ENCODE measurements at regions not wholly inside any gene's neighbourhood (a gene's known extent, or its start where the extent isn't known, plus 50 kb on each side); places are given as distances from the start of the nearest gene placed in this dataset.
"Not testable (repeated sequence)": the region's sequence is repeated elsewhere in the genome, so short reads cannot be mapped to it uniquely, and the experiment has no call there.

DNA sequence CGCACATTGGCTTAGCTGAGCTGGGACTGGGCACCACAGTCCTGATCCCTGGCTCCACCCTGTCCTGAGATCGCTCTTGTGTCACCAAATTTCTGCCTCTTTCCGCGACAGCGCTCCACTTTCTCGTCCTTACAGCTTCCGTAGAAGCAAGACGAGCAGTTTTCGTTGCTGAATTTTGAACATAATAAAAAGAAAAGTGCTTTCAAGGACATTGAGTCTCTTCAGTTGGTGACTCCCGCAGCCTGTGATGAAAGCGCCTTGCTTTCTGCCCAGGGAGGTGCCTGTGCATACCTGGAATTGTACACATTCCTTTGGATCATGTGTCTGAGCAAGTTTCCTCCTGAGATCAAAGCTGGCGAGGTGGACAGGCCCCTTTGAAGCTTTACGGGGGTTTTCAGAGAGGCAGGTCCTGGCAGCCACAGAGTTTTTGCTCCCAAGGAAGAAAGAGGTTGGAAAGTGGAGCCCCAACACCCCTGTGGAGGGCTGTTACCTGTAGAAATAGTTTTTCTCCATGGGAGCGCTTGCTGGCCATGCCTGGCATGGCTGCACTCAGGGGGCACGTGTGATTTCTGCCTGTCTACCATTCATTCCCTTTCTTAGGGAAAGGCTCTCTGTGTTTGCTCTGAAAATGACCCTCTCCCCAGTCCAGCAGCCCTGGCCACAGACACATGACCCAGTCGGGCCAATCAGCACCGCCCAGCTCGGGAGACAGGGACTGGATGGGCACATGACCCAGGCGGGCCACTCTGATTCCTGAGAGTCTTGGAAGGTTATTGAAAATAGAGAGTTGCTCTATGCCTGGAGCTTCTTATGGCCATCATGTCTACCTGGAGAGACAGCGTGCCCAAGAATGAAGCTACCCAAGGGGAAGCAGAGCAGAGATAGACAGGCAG, 115.6 kb upstream of the OTOS start:
- DNase-seq = no peak

DNA sequence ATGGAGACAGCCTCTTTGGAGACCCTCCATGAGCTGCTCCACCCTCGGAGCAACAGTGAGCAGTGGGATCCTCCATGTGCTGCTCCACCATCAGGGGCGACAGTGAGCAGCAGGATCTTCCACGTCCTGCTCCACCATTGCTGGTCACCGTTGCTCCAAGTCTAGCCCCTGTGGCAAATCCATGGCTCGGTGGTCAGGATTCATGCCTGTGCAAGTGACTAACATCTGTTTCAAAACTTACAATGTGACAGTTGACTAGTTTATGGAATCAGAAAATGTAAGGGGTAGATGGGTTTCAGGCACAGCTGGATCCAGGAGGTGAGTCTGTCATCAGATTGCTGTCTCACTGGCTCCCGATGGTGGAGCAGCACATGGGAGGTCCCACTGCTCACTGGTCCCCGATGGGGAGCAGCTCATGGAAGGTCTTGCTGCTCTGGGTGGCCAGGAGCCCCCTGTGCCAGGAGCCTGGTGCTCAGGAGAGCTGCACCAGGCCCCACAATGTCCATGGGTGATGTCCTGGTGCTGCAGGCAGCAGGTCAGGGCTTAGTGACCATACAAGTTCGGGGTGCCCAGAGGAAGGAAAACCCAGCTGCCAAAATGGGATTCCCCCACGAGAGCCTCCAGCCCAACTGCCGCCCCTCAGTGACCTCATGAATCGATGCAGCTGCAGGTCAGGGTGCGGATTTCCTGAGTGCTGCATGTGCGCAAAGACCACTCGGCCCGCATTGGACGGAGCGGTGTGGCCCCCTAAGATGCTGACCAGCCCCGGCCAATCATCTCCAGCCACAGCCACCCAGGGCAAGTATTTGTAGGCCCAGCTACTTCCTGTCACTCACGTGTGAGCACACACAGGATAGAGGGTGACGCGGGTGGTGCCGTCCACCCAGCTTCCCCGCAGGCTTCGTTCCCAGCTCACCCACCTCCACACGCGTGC, 116.5 kb upstream of the OTOS start:
- no peak for DNase-seq

GRCh38 chr2:240257940-240258580, 117.6 kb upstream of the OTOS start:
- no peak for DNase-seq

DNA sequence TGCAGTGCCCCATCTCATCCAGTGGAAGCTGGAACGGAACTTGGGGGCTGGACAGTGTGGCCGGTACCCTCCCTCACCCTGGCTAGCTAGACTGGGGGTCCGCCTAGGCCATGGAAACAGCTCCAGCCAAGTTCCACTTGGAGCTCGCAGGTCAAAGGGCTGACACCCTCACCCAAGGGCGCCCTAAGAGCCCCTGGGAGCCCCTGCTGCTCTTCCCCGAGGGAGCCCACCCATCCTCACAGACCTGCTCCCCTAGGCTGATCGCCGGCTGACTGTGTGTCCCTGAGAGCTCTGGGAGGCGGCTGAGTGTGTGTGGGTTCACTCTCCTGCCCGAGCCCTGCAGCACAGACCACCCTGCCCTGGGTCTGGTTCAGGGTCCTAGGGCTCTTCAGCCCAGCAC, 118.2 kb upstream of the OTOS start:
- DNase-seq = no peak

DNA sequence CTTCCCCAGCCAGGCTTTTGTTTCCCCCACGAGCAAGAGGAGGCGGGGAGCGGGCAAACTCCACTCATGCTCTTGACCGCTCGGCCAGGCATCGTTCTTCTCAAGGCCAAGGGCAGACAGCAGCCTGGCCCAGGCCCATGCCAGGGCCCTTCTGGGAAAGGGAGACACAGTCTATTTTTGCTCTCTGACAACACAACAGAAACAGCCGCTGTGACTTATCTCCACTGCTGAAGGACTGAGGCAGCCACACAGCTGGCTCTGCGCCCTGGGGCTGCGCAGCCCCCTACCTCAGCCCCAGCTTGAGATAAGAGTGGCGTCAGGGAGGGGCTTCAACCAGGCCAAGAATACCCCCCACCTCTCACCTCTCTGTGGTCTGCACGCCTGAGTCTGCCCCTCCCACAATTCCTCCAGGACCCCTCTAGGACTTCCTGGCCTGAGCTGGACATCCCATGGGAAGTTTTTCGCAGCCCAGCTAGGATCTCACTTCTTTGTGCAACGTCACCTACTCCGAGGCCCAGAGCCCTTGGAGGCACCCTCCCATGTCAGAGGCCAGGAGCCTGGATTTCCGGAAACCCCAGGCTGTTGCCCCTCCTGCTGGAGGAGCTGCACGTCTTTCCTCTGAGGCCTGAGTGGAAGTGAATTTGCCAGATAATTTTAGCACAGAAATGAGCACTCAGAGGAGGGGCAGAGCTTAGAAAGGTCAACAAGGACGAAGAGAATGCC, 118.9 kb upstream of the OTOS start:
- no peak for DNase-seq

GRCh38 chr2:240259924-240260529, 119.6 kb upstream of the OTOS start:
- DNase-seq = no peak

DNA sequence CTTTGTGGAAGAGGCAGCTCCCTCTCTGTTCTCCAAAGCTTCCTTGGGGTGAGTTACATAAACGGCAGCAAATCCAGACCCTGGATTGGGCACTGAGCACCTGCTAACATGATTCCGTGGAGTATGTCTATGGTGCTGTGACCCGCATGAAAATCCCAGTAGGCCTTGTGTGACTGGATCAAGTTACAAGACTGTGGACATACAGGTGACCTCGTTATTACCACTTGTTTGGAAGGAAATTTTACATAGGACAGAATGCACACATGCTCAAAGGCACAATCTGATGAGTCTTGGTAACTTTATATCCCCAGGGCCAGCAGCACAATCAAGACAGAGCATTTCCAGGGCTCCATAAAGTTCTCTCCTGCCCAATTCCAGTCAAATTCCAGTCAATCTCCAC, 120.2 kb upstream of the OTOS start:
- no peak for DNase-seq

DNA sequence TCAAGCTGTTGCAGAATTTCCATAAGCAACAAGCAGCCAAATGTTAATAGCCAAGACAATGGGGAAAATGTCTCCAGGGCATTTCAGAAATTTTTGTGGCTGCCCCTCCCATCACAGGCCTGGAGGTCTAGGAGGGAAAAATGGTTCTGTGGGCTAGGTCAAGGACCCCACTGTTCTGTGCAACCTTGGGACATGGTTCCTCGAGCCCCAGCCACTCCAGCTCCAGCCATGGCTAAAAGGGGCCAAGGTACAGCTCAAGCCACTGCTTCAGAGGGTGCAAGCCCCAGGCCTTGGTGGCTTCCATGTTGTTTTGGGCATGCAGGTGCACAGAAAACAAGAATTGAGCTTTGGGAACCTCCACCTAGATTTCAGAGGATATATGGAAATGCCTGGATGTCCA, 122.1 kb upstream of the OTOS start:
- DNase-seq = not testable (repeated sequence)

- DNase-seq = no peak
These were observed 128.9 kb upstream of the OTOS start for GRCh38 chr2:240269380-240269779.

DNA sequence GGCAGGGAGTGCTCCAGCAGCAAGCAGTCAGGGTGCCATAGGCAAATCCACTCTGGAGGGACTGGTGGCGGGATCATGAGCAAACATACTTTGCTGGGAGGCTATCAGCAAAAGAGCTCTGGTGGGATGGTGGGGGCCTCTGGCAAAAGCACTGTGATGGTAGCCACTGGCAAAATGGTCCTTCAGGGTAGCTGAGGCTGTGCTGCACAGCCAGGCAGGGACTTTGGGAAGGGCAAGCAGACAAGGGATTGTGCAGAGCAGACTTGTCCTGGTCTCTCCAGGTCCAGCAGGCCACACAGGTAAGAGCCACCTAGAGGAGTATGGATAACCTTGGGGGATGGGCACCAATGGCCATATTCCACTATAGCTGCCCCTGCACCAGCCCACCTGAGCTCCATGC, 129.4 kb upstream of the OTOS start:
- DNase-seq = no peak

DNA sequence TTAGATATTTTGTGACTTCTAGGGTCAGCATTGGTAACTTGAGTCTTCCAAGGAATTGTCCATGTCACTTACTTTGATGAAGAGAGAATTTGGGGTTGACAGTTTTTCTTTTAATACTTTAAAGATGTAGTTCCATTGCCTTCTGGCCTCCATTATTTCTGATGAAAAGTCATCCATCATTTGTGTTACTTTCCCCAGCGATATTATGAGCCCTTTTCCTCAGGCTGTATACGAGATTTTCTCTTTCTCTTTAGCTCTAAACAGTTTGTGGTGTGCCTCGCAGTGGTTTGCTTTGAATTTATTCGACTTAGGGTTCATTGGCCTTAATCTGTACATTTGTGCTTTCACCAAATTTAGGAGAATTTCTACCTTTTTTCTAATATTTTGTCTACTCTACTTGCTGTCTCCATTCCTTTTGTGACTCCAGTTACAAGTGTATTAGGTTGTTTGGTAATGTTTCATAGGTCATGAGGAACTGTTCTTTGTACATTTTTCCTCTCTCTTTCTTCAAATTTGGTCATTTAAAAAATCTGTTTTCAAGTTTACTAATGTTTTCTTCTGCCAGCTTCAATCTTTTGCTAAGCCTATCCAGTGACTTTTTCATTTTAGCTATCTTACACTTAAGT, 131.4 kb upstream of the OTOS start:
- no peak for DNase-seq

DNA sequence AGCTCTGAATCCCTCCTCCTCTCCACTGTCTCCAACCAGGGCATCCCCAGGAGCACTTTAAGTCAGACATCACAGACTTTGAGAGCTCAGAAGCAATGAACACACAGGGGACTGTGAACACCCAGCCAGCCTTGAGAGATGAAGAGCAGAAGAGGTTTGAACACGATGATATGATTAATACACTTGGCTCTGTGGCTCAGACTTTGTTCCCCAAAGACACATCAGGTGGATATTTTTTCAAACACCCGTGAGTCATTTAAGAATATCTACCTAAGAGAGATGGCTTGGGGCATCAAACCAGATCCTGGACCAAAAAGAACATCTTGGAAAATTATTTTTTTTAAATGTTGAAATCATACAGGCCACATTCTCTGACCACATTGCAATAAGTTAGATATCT, 134.9 kb upstream of the OTOS start:
- DNase-seq = no peak

DNA sequence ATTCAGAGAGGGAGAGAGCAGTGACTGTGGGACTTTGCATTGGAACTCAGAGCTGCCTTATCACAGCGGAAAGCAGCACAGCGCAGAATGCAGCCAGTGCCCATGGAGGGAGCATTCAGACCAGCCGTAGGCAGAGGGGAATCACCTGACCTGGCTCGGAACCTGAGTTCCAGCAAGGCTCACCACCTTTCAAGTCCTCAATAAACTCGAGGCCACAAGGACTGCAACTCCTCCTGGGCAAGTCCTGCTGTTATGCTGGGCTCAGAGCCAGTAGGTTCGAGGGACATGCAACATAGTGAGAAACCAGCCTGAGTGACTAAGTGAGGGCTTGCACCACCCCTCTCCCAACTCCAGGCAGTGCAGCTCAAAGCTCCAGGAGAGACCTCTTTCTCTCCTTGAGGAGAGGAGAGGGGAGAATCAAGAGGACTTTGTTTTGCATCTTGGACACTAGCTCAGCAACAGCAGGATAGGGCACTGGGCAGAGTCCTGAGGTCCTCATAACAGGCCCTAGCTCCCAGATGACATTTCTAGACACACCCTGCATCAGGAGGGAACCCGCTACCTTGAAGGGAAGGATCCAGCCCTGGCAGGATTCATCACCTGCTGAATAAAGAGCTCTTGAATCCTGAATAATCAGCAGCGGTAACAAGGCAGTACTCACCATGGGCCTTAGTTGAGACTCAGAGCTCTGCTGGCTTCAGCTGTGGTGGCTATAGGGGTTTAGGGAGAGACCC, 136.8 kb upstream of the OTOS start:
- no peak for DNase-seq

DNA sequence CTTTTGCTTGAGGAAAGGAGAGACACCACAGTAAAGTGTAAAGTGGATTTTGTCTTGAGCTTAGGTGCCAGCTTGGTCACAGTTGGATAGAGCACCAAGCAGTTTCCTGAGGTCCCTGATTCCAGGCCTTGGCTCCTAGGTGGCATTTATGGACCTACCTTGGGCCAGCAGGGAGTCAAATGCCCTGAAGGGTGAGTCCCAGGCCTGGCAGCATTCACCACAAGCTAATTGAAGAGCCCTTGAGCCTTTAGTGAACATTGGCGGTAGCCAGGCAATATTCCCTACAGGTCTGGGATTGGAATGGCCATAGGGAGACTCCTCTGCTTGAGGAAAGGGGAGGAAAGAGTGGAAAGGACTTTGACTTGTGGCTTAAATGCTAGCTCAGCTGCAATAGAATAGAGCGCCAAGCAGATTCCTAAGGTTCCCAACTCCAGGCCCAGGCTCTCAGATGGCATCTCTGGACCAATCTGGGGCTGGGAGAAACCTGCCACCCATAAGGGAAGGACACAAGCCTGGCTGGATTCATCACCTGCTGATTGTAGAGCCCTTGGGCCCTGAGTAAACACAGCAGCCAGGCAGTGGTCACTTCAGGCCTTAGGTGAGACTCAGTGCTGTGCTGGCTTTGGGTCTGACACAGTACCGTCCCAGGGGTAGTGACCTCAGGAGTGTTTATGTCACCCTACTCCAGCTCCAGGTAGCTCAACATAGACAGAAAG, 137.5 kb upstream of the OTOS start:
- DNase-seq = no peak

DNA sequence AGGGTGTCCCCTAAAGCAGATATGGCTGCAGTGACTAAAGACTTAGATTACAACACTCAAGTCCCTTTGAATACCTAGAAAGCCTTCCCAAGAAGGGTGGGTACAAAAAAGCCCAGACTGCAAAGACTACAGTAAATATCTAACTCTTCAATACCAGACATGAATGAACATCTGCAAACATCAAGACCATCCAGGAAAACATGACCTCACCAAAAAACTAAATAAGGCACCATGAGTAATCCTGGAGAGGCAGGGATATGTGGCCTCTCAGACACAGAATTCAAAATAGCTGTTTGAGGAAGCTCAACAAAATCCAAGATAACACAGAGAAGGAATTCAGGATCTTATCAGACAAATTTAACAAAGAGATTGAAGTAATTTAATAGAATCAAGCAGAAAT, 138.2 kb upstream of the OTOS start:
- no peak for DNase-seq

GRCh38 chr2:240280621-240281020, 140.2 kb upstream of the OTOS start:
- DNase-seq = no peak

DNA sequence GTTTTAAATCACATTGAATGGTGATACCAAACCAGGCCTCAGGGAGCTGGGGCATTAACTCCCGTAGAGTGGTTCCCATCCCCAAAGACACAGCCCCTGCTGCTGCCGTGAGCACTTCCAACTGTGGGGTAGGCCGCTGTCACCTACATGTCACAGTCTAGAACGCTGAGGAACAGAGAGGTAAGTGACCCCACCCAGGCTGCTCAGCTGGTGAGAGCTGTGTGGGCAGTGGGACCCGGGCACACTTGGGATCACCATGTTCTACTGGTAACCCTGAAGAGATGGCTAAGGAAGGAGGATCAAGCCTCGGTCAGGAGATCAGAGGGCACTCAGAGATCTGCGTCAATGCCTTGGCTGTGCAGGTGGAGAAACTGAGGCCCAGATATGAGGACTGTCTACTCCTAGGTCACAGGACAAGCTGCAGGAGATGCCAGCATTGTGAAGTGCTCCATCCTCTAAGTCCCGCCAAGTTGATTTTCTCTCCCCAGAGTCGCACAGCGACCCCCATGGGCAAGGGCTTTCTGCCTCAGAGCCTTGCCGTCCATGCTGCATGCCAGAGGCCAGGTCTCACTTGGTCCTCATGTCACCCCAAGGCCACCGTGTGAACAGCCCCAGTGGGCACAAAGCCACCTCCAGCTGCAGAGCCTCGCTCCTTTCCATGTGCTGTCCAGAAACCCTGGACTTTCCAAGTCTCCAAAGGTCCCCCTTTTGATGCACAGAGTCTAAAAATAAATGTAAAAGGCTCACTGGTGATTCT, 144.2 kb upstream of the OTOS start:
- DNase-seq = no peak

DNA sequence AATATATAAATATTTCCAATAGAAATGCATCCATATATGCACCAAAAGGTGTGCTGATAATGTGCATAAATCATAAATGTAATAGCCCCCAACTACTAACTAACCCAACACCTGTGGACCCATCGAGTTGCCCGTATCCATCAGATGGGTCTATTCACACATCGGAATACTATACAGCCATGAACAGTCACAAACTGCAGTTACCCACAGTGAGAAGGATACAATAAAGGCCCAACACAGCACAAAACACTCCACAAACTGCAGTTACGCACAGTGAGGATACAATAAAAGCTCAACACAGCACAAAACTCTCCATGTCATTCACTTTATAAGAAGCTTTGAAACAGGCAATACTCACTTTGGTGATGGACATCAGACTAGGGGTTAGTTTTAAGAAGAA, 145.3 kb upstream of the OTOS start:
- DNase-seq = no peak

DNA sequence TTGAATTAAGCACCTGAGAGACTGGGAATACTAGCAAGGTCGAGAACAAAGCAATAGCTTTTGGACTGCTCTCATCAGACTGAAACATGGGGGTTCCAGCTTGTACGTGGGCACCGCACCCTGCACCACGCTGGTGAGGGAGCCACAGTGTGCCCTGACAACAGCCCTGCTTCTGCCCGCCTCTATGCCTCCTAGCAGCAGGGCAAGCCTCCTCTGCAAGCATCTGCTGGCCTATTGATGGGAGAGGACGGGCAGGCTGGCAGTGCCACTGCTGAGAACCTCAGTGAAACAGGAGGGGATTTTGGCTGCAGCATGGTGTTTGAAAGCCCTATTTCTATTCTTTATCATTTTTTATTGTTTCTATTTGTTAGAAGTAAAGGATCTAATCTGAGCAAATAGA, 146.1 kb upstream of the OTOS start:
- no peak for DNase-seq
